ENCODE measurements at regions not wholly inside any gene's neighbourhood (a gene's known extent, or its start where the extent isn't known, plus 50 kb on each side); places are given as distances from the start of the nearest gene placed in this dataset.

GRCh38 chr15:98147415-98147814 lies 186.9 kb downstream of the ARRDC4 start:
- peaks cover 4% of the 10 kb centered on the region; the same call in 1 of the 2 replicates for H3K27me3 ChIP-seq (ENCODE audit: low read depth, low read length)
- H3K9ac ChIP-seq (ENCODE audit: low read length): no peak overlapping the region
- no peaks in the 10 kb centered on the region for H3K4me1 ChIP-seq (ENCODE audit: low read length)
- no peaks in the 10 kb centered on the region for H4K20me1 ChIP-seq (ENCODE audit: insufficient read depth, low read length)
- no peak overlapping the region for H2AFZ ChIP-seq (ENCODE audit: low read depth, low read length)
- H3K79me2 ChIP-seq (ENCODE audit: low read length): no peaks in the 10 kb centered on the region
- no peak overlapping the region for H3K27ac ChIP-seq (ENCODE audit: low read length)
- H3K9me3 ChIP-seq (ENCODE audit: insufficient read depth, low read length): no peaks in the 10 kb centered on the region; the same call in 1 of the 2 replicates
- no peak overlapping the region for H3K4me3 ChIP-seq (ENCODE audit: low read length)
- no peak for TF ChIP-seq CTCF (IDR thresholded peaks at IDR 0.05; ENCODE audit: low read depth, low read length)
- no peak for TF ChIP-seq EZH2phosphoT487 (IDR thresholded peaks at IDR 0.05; ENCODE audit: low read depth)
- H3K4me2 ChIP-seq (ENCODE audit: low read length): no peak overlapping the region
- H3K36me3 ChIP-seq (replicated peaks; ENCODE audit: low read depth, low read length): no peaks in the 10 kb centered on the region

GRCh38 chr15:98150084-98150483 lies 189.6 kb downstream of the ARRDC4 start:
- H3K27ac ChIP-seq (ENCODE audit: low read length): no peak overlapping the region
- peaks cover 4% of the 10 kb centered on the region; the same call in 1 of the 2 replicates for H3K27me3 ChIP-seq (ENCODE audit: low read depth, low read length)
- H3K79me2 ChIP-seq (ENCODE audit: low read length): no peaks in the 10 kb centered on the region
- no peak overlapping the region for H3K4me3 ChIP-seq (ENCODE audit: low read length)
- TF ChIP-seq EZH2phosphoT487 (IDR thresholded peaks at IDR 0.05; ENCODE audit: low read depth): no peak
- no peak for TF ChIP-seq CTCF (IDR thresholded peaks at IDR 0.05; ENCODE audit: low read depth, low read length)
- H3K9ac ChIP-seq (ENCODE audit: low read length): no peak overlapping the region
- no peaks in the 10 kb centered on the region; the same call in 1 of the 2 replicates for H3K9me3 ChIP-seq (ENCODE audit: insufficient read depth, low read length)
- no peak overlapping the region for H3K4me2 ChIP-seq (ENCODE audit: low read length)
- no peaks in the 10 kb centered on the region for H3K4me1 ChIP-seq (ENCODE audit: low read length)
- H2AFZ ChIP-seq (ENCODE audit: low read depth, low read length): no peak overlapping the region
- H3K36me3 ChIP-seq (replicated peaks; ENCODE audit: low read depth, low read length): no peaks in the 10 kb centered on the region
- no peaks in the 10 kb centered on the region for H4K20me1 ChIP-seq (ENCODE audit: insufficient read depth, low read length)

GRCh38 chr15:98150536-98150935 lies 190.0 kb downstream of the ARRDC4 start:
- Histone ChIP-seq H3K4me3 (ENCODE audit: low read length) (no peak overlapping the region), H3K4me1 (ENCODE audit: low read length) (no peaks in the 10 kb centered on the region), H2AFZ (ENCODE audit: low read depth, low read length) (no peak overlapping the region), H3K9me3 (ENCODE audit: insufficient read depth, low read length) (no peaks in the 10 kb centered on the region; the same call in 1 of the 2 replicates), H3K27ac (ENCODE audit: low read length) (no peak overlapping the region), H3K27me3 (ENCODE audit: low read depth, low read length) (peaks cover 4% of the 10 kb centered on the region; the same call in 1 of the 2 replicates), H3K36me3 (replicated peaks; ENCODE audit: low read depth, low read length) (no peaks in the 10 kb centered on the region), H3K4me2 (ENCODE audit: low read length) (no peak overlapping the region), H4K20me1 (ENCODE audit: insufficient read depth, low read length) (no peaks in the 10 kb centered on the region), H3K9ac (ENCODE audit: low read length) (no peak overlapping the region), H3K79me2 (ENCODE audit: low read length) (no peaks in the 10 kb centered on the region)
- TF ChIP-seq EZH2phosphoT487 (IDR thresholded peaks at IDR 0.05; ENCODE audit: low read depth): no peak
- TF ChIP-seq CTCF (IDR thresholded peaks at IDR 0.05; ENCODE audit: low read depth, low read length): no peak

GRCh38 chr15:98151096-98151495 lies 190.6 kb downstream of the ARRDC4 start:
- Histone ChIP-seq H3K36me3 (replicated peaks; ENCODE audit: low read depth, low read length) (no peaks in the 10 kb centered on the region), H3K27me3 (ENCODE audit: low read depth, low read length) (peaks cover 4% of the 10 kb centered on the region; the same call in 1 of the 2 replicates), H3K9ac (ENCODE audit: low read length) (no peak overlapping the region), H3K9me3 (ENCODE audit: insufficient read depth, low read length) (no peaks in the 10 kb centered on the region; the same call in 1 of the 2 replicates), H3K4me3 (ENCODE audit: low read length) (no peak overlapping the region), H3K27ac (ENCODE audit: low read length) (no peak overlapping the region), H2AFZ (ENCODE audit: low read depth, low read length) (no peak overlapping the region), H4K20me1 (ENCODE audit: insufficient read depth, low read length) (no peaks in the 10 kb centered on the region), H3K4me1 (ENCODE audit: low read length) (no peaks in the 10 kb centered on the region), H3K79me2 (ENCODE audit: low read length) (no peaks in the 10 kb centered on the region), H3K4me2 (ENCODE audit: low read length) (no peak overlapping the region)
- no peak for TF ChIP-seq CTCF (IDR thresholded peaks at IDR 0.05; ENCODE audit: low read depth, low read length)
- TF ChIP-seq EZH2phosphoT487 (IDR thresholded peaks at IDR 0.05; ENCODE audit: low read depth): no peak

All from OCI-LY3 (cell line).